A549 (cell line): ENCODE measurements at regions not wholly inside any gene's neighbourhood (a gene's known extent, or its start where the extent isn't known, plus 50 kb on each side); places are given as distances from the start of the nearest gene placed in this dataset.

ENCODE experiments used
- ATAC-seq, 2 experiments: fragments of 200-7000 bp in 1 of 2; fragments of >200 bp in 1 of 2; cut with Nextera tagmentation in 1 of 2; cut with Tn5 transposase in 1 of 2; 3 replicates each; pipeline versions ENCODE4 v1.8.0 to v1.9.1; 2018 to 2020; ENCODE audit warnings: mild to moderate bottlenecking in 1 of 2, moderate library complexity in 1 of 2
- CTCF ChIA-PET: fragments of 300-600 bp; sonication (Branson Sonifier 250); formaldehyde crosslinking; extraction: SDS; loops from one replicate; lab custom pipeline; 2021; ENCODE audit warnings: antibody characterized with exemption, inconsistent platforms; lab: Yijun Ruan, JAX
- POLR2A ChIA-PET: fragments of 350-600 bp; formaldehyde crosslinking; extraction: SDS; loops from one replicate; lab custom pipeline; 2021; ENCODE audit warnings: antibody characterized with exemption, inconsistent platforms; lab: Yijun Ruan, JAX
- DNase-seq, 2 experiments: peaks; one replicate each; pipeline versions ENCODE4 v3.0.0 to v3.0.0-alpha.2; 2011 to 2016; ENCODE audit warnings: low read depth in 1 of 2, low spot score in 1 of 2
- FAIRE-seq: peaks from 2 replicates; lab custom pipeline; 2011; peaks lifted over from hg19 to GRCh38; lab: Jason Lieb, UNC
- H3K27ac ChIP-seq, 2 experiments: fragments of >200 bp; sonication (Bioruptor Twin); formaldehyde crosslinking; 3 replicates each; pipeline ENCODE4 v1.5.1; 2016 to 2017
- H3K4me1 ChIP-seq: fragments of >200 bp; sonication (Bioruptor Twin); formaldehyde crosslinking; 3 replicates; pipeline ENCODE4 v1.6.1; 2016
- H3K4me2 ChIP-seq: fragments of >200 bp; sonication (Bioruptor Twin); formaldehyde crosslinking; 3 replicates; pipeline ENCODE4 v1.6.1; 2016
- H3K4me3 ChIP-seq: fragments of >200 bp; sonication (Bioruptor Twin); formaldehyde crosslinking; 3 replicates; pipeline ENCODE4 v1.5.1; 2016
- H3K9me3 ChIP-seq: fragments of >200 bp; sonication (Bioruptor Twin); formaldehyde crosslinking; 3 replicates; pipeline ENCODE4 v1.6.1; 2016
- CHD4 ChIP-seq: fragments of 200-600 bp; sonication (generic); IDR thresholded peaks from 2 replicates; pipeline ENCODE4 v1.6.1; 2016; ENCODE audit warnings: antibody characterized with exemption, mild to moderate bottlenecking, borderline replicate concordance
- EHF ChIP-seq: fragments of 250-450 bp; sonication (Bioruptor Pico); IDR thresholded peaks from 2 replicates; pipeline ENCODE4 v1.5.0; 2020; ENCODE audit warnings: mild to moderate bottlenecking
- ESRRA ChIP-seq: fragments of 150-350 bp; IDR thresholded peaks from 2 replicates; pipeline ENCODE4 v1.6.1; 2014; ENCODE audit warnings: mild to moderate bottlenecking, low read length, borderline replicate concordance
- FOSB ChIP-seq: fragments of 250-450 bp; sonication (Bioruptor Pico); IDR thresholded peaks from 2 replicates; pipeline ENCODE4 v1.5.0; 2020; ENCODE audit warnings: mild to moderate bottlenecking, moderate library complexity
- FOSL2 ChIP-seq, 2 experiments: fragments of 450-650 bp in 1 of 2; fragments of >200 bp in 1 of 2; sonication (Bioruptor Twin) in 1 of 2; formaldehyde crosslinking; IDR thresholded peaks; 2 replicates each; pipeline versions ENCODE4 v1.5.0 to v1.6.1; 2016 to 2020; ENCODE audit warnings: mild to moderate bottlenecking in 1 of 2, moderate library complexity in 1 of 2
- HDAC2 ChIP-seq: fragments of 200-600 bp; sonication (generic); IDR thresholded peaks from 2 replicates; pipeline ENCODE4 v1.6.1; 2016
- HOXB13 ChIP-seq: fragments of 250-450 bp; sonication (Bioruptor Pico); IDR thresholded peaks from 2 replicates; pipeline ENCODE4 v1.5.0; 2020; ENCODE audit warnings: low read depth, mild to moderate bottlenecking, moderate library complexity
- KDM1A ChIP-seq: fragments of 200-600 bp; sonication (generic); IDR thresholded peaks from 2 replicates; pipeline ENCODE4 v1.6.1; 2016; ENCODE audit warnings: low read depth, mild to moderate bottlenecking
- MAZ ChIP-seq: fragments of 150-350 bp; IDR thresholded peaks from 2 replicates; pipeline ENCODE4 v1.6.1; 2014; ENCODE audit warnings: antibody characterized with exemption, low read depth, low read length, borderline replicate concordance
- NPAS2 ChIP-seq: fragments of 250-450 bp; sonication (Bioruptor Pico); IDR thresholded peaks from 2 replicates; pipeline ENCODE4 v1.8.0; 2022; ENCODE audit warnings: mild to moderate bottlenecking, moderate library complexity, borderline replicate concordance
- POLR2A ChIP-seq: IDR thresholded peaks from 2 replicates; pipeline ENCODE4 v1.6.1; 2012; ENCODE audit warnings: mild to moderate bottlenecking, low read length
- POLR2AphosphoS2 ChIP-seq: conservative IDR thresholded peaks from 2 replicates; pipeline ENCODE4 v1.6.1; 2012; ENCODE audit warnings: low read length, improper control_type of control experiment, inconsistent platforms
- RARB ChIP-seq: fragments of 250-450 bp; sonication (Bioruptor Pico); IDR thresholded peaks from 2 replicates; pipeline ENCODE4 v1.8.0; 2021; ENCODE audit warnings: mild to moderate bottlenecking, moderate library complexity
- RCOR1 ChIP-seq: fragments of 150-350 bp; IDR thresholded peaks from 2 replicates; pipeline ENCODE4 v1.6.1; 2014; ENCODE audit warnings: antibody characterized with exemption, low read length, low read depth
- ZC3H11A ChIP-seq: fragments of 450-650 bp; IDR thresholded peaks from 2 replicates; pipeline ENCODE4 v1.6.1; 2014; ENCODE audit warnings: antibody characterized with exemption, mild to moderate bottlenecking
- WGBS: methylation state at CpG from one replicate; pipeline ENCODE4 v1.1.6; 2017; ENCODE audit errors: missing lambda C conversion rate; 5-methylcytosine and 5-hydroxymethylcytosine counted together
- TF ChIP-seq, protein P1 (sequence below): IDR thresholded peaks from 2 replicates; pipeline ENCODE4 v1.6.1; 2012
- TF ChIP-seq, protein P2 (sequence below): fragments of 250-450 bp; sonication (Bioruptor Pico); IDR thresholded peaks from 2 replicates; pipeline ENCODE4 v1.5.0; 2021; ENCODE audit warnings: mild to moderate bottlenecking, moderate library complexity, borderline replicate concordance
- TF ChIP-seq, protein P3 (sequence below): IDR thresholded peaks from 2 replicates; pipeline ENCODE4 v1.6.1; 2012
- TF ChIP-seq, protein P4 (sequence below): fragments of 250-450 bp; sonication (Bioruptor Pico); IDR thresholded peaks from 2 replicates; pipeline ENCODE4 v1.5.0; 2020; ENCODE audit warnings: low read depth, mild to moderate bottlenecking, moderate library complexity

DNA sequence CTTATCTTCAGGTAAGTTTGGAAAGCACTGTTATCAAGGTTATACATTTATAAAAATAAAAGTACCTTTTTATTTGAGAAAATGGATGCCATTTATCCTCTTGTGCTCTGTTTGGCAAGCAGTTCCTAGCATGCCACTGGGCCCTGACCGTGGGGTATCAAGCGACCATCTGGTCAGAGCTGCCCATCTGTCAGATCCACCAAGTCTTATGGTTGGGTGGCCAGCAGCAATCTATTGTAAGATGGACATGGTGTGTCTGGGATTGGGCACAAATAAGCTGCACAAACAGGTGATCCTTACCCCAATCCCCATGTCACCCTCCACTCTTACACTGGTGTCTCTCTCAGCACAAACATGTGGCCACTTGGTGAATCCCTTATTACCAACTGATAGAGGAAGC lies 178.5 kb downstream of the DLEU7 start:
- no peak overlapping the region for H3K4me2 ChIP-seq
- H3K4me3 ChIP-seq: no peak overlapping the region
- FAIRE-seq (no peak), DNase-seq (no peak), ATAC-seq (no peak)
- no peaks in the 10 kb centered on the region for H3K9me3 ChIP-seq
- no peaks in the 10 kb centered on the region for H3K4me1 ChIP-seq
- TF ChIP-seq, protein P1, sequence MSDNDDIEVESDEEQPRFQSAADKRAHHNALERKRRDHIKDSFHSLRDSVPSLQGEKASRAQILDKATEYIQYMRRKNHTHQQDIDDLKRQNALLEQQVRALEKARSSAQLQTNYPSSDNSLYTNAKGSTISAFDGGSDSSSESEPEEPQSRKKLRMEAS: no peak
- TF ChIP-seq, protein P2, sequence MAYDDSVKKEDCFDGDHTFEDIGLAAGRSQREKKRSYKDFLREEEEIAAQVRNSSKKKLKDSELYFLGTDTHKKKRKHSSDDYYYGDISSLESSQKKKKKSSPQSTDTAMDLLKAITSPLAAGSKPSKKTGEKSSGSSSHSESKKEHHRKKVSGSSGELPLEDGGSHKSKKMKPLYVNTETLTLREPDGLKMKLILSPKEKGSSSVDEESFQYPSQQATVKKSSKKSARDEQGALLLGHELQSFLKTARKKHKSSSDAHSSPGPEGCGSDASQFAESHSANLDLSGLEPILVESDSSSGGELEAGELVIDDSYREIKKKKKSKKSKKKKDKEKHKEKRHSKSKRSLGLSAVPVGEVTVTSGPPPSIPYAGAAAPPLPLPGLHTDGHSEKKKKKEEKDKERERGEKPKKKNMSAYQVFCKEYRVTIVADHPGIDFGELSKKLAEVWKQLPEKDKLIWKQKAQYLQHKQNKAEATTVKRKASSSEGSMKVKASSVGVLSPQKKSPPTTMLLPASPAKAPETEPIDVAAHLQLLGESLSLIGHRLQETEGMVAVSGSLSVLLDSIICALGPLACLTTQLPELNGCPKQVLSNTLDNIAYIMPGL (CRISPR knock-in tag): no peak
- TF ChIP-seq RCOR1 (no peak), HDAC2 (no peak)
- TF ChIP-seq, protein P3, sequence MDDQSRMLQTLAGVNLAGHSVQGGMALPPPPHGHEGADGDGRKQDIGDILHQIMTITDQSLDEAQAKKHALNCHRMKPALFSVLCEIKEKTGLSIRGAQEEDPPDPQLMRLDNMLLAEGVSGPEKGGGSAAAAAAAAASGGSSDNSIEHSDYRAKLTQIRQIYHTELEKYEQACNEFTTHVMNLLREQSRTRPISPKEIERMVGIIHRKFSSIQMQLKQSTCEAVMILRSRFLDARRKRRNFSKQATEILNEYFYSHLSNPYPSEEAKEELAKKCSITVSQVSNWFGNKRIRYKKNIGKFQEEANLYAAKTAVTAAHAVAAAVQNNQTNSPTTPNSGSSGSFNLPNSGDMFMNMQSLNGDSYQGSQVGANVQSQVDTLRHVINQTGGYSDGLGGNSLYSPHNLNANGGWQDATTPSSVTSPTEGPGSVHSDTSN: no peak
- TF ChIP-seq, protein P4, sequence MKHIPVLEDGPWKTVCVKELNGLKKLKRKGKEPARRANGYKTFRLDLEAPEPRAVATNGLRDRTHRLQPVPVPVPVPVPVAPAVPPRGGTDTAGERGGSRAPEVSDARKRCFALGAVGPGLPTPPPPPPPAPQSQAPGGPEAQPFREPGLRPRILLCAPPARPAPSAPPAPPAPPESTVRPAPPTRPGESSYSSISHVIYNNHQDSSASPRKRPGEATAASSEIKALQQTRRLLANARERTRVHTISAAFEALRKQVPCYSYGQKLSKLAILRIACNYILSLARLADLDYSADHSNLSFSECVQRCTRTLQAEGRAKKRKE: no peak
- CTCF ChIA-PET: no interaction called here
- WGBS: 28% methylated on average over 2 of the region's 2 CpGs
- H3K27ac ChIP-seq: no peak overlapping the region
- POLR2A ChIA-PET: interaction anchor here (0.5 kb wide), 1 partner anchor 142 kb away, joined by 3 read pairs; no protein-coding TSS in a partner anchor

DNA sequence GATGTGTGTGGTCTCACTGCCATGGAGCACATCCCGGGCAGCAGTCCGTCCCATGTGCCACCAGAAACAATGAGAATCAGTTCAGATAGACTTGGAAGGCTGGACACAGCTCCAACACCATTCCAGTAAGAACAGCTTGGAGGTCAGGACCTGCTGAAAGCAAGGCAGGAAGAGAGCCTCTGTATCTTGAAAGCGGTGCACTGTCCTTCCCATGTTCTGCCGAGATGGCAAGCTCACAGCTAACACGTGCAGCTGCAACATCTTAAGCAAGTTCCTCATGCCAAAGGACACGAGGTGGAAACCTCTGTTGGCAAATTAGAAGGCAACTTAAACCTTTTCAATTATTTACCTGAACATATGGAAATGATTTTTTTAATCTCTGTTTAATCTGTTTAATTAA lies 175.4 kb downstream of the DLEU7 start:
- Histone ChIP-seq H3K4me3 (no peak overlapping the region), H3K4me1 (no peaks in the 10 kb centered on the region), H3K27ac (no peak overlapping the region), H3K4me2 (no peak overlapping the region), H3K9me3 (no peaks in the 10 kb centered on the region)
- CTCF ChIA-PET: no interaction called here
- POLR2A ChIA-PET: no interaction called here
- FAIRE-seq (no peak), ATAC-seq (no peak), DNase-seq (no peak)
- 10% methylated on average over 4 of the region's 6 CpGs for WGBS
- TF ChIP-seq CHD4 (no peak), HOXB13 (CRISPR knock-in tag) (no peak), RARB (CRISPR knock-in tag) (no peak), FOSL2 (IDR thresholded peaks at IDR 0.05) (no peak), FOSL2 (CRISPR knock-in tag; IDR thresholded peaks at IDR 0.05) (no peak), POLR2A (no peak)
- TF ChIP-seq, protein P1: no peak

DNA sequence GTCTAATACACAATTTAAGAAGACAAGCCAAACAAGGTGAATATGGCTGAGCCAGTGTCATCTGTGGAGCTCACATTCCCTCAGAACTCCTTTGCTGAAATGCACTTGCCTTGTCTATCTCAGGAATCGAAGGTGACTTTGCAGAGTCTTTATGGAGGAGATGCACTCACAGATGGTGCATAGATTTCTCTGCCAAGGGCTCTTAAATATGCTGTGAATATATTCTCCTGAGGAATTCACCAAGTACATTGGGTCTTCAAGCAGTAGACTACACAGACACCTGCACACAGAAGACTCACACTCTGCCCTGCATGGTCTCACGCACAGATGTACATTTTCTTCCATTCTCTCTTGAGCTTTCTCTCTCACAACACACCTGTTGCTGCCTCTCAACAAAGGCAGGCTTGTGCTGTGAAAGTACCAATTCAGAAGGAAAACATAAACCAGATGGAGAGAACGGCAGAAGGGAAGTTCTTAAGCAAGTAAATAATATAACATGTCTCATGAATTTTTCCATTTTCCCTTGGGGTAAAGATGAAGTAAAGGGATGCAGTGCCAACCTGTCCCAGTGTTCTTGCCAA lies 174.7 kb downstream of the DLEU7 start:
- no peaks in the 10 kb centered on the region for H3K9me3 ChIP-seq
- ATAC-seq: no peak
- FAIRE-seq: no peak
- H3K4me2 ChIP-seq: no peak overlapping the region
- CTCF ChIA-PET: interaction anchor here (1.5 kb wide), 1 partner anchor 12 kb away, joined by 3 read pairs; no protein-coding TSS in a partner anchor
- WGBS: 39% methylated on average over 3 of the region's 3 CpGs
- DNase-seq: no peak
- no peaks in the 10 kb centered on the region for H3K4me1 ChIP-seq
- no peak overlapping the region for H3K4me3 ChIP-seq
- H3K27ac ChIP-seq: no peak overlapping the region
- TF ChIP-seq POLR2AphosphoS2: no peak
- no peak for TF ChIP-seq KDM1A
- no peak for TF ChIP-seq MAZ
- no peak for TF ChIP-seq EHF (CRISPR knock-in tag)
- no peak for TF ChIP-seq ESRRA
- TF ChIP-seq ZC3H11A: no peak
- no peak for TF ChIP-seq FOSB (CRISPR knock-in tag)
- TF ChIP-seq, protein P1: no peak
- TF ChIP-seq NPAS2 (CRISPR knock-in tag): no peak
- POLR2A ChIA-PET: no interaction called here
